ENCODE measurements at regions not wholly inside any gene's neighbourhood (a gene's known extent, or its start where the extent isn't known, plus 50 kb on each side); places are given as distances from the start of the nearest gene placed in this dataset.

DNA sequence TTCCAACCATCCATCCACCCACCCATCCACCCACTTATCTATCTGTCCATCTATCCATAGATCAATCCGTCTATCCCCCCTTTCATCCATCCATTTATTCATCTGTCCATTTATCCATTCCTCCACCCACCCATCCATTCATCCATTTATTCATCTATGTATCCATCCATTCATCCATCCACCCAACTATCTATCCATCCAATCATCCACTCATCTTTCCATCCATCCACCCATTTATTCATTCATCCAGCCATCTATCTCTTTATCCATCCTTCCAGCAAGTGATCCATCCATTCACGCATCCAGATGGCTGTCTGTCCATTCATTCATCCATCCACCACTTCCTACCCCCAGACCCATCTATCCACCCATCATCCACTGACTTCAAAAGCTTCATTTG lies 84.0 kb upstream of the CD99 start:
- DNase-seq: no peak

DNA sequence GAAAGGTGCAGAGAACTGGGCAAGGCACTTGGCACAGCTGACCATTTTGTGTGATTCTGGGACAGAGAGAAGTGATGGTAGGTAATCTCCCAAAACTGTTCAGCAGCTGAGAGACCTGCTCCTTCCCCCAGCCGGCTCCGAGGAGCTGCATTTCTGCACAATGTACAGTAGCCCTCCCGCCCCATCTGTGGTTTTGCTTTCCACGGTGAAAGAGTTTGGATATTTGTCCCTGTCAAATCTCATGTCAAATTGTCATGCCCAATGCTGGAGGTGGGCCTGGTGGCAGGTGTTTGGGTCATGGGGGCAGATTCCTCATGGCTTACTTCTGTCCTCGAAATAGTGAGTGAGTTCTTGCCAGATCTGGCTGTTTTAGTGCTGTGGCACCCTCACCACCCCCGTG lies 90.5 kb upstream of the CD99 start:
- DNase-seq: no peak

DNA sequence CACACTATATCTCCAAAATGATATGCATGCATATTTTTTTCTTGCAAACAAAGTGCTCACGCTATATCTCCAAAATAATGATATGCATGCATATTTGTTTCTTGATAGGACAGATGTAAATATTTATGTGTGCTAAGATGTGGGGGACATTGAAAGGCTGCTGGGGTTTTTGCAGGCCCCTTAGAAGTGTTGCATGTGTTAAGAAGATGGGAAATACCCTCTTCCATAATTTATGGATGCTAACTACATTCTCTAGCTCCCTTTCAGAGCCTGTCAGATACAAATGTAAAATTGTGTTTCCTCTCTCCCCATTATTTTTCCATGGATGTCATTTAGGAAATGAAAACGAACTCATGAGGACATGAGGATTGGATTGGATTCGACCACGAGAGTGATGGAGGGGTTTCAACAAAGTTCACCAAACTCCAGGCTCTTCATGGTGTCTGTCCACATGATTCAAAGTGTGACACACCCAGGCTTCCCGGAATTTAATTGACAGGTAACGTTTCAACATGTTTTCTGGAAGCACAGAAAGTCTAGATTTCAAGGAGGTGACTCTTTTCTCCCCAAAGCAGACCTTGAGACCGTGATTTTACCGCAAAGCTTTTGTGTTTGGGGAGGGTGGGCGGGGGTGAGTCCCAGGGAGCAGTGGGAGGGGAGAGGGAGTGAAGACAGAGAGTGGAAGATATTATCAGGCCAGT lies 94.4 kb upstream of the CD99 start:
- no peak for DNase-seq

DNA sequence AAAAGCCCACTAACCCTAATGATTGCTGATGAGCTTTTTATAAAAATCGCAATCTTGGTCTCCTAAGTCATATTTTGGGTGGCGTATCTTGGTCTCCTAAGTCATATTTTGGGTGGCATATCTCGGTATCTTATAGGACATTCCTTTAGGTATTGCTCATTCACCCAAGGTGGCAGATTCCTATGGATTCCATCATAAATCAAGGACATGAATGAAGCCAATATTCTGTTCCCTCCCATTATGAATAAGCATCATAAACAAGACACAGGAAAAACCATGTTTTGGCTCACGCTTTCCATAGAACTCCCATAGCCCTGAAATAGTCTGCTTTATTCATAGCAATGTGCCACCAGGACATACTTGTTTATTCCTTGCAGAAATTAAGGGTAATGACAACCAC lies 95.0 kb upstream of the CD99 start:
- DNase-seq: no peak

DNA sequence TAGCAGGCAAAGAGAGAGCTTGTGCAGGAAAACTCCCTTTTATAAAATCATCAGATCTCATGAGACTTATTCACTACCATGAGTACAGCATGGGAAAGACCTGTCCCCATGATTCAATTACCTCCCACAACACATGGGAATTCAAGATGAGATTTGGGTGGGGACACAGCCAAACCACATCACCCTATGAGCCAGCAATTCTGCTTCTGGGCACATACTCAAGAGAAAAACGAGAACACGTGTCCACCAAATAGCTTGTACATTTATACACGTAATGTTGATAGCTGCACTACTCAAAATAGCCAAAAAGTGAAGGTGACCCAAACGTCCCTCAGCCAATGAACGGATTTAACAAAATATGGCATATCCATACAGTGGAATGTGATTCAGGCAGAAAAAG lies 94.5 kb upstream of the DHRSX start:
- DNase-seq: no peak

DNA sequence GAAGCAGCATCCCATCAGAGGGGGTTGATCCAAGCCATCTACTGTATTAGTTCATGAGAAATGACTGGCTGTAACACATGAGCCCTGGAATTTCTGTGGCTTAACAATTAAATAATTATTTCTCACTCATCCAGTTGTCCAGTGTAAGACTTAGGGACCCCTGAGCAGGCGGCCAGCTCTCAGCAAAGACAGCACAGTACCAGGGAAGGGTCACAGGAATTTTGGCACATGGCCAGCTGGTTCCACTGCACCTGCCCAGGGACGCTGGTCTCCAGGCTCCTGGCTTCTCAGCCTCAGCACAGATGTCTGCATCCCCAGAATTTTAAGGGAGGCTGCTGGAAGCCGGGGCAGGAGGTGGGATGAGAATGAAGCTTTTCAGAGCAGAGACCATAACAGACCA lies 93.7 kb upstream of the DHRSX start:
- DNase-seq: no peak

DNA sequence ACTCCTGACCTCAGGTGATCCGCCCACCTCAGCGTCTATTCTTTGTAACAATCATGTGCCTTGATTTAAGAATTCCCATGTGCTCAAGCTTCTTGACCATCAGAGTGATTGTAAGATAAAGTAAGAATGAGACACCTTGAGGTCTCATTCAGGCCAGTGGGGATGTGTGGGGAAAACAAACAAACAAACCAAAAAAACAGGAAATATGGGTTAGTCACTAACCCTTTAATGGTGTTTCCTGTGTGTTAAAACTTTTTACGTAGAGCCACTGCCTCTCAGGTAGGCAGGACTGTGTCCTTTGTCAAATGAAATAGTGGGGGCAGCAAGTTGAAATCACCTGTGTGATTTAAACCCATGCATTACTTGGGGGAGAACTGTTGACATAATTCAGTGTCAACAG lies 91.5 kb upstream of the DHRSX start:
- no peak for DNase-seq

DNA sequence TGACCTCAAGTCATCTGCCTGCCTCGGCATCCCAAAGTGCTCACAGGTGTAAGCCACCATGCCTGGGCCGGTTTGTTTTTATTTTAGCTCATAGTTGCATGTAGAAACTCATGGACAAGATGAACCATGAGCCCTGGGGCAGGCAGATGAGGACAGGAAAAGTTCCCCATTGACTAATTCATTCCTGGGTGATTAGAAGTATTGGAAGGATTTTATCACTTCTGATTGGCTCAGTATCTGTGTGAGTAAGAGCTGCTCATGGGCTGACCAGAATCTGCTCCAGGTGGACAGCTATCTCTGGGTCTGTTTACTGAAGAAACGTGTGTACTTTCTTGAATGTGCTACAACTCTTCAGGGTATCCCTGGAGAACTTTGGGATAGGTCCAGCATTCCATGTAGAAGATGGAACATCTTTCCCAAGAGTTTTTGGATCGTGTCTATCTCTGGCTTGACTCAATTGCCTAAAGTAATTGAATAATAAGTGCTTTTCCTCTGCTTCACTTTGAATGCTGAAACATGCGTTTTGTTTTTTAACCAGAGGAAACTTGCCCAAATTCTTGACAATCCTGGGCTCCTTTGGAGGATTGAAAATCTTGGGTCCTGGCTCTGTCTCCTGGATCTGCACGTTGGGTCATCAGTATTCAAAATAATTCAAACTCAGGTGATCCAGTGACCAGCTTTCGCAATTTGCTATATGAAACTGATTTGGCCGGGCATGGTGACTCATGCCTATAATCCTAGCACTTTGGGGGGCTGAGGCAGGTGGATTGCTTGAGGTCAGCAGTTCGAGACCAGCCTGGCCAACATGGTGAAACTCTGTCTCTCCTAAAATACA lies 88.6 kb upstream of the DHRSX start:
- DNase-seq: no peak

DNA sequence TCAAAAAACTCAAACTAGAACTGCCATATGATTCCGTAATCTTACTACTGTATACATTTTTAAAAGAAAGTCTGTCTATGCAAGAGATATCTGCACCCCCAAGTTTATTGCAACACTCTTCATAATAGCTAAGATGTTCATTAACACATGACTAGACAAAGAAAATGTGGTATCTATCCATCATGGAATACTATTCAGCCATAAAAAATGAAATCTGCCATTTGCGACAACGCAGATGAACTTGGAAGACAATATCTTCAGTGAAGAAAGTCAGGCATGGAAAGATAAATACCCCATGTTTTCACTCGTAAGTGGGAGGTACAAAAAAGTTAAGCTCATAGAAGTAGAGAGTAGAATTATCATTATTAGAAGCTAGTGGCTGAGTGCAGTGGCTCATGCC lies 87.3 kb upstream of the DHRSX start:
- DNase-seq: no peak

DNA sequence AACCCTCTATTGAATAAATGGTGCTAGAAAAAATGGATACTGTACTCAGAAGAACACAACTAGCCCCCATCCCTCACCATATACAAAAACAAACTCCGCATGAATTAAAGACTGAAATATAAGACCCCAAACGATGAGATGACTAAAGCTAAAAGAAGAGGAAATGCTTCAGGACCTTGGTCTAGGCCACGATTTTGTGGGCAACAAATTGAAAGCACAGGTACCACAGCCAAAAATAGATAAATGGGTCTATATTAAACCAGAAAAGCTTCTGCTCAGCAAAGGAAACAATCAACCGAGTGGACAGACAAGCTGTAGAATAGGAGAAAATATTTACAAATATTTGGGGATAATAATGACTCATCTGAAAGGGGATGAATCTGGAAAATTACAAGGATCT lies 86.4 kb upstream of the DHRSX start:
- no peak for DNase-seq

DNA sequence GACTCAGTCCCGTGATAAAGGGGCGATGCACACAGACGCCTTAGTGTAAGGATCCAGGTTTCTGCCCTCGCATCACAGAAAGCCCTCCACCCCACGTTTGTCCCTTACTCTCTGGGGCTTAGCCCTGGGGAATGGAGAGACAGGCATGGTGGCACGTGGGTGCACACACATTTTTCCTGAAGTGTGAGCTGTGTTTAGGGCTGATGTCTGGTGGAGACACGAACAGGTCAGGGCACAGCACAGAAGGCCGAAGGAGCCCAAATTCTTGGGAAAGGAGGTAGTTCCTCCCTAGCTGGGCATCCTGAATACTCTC lies 84.3 kb upstream of the DHRSX start:
- no peak for DNase-seq

DNA sequence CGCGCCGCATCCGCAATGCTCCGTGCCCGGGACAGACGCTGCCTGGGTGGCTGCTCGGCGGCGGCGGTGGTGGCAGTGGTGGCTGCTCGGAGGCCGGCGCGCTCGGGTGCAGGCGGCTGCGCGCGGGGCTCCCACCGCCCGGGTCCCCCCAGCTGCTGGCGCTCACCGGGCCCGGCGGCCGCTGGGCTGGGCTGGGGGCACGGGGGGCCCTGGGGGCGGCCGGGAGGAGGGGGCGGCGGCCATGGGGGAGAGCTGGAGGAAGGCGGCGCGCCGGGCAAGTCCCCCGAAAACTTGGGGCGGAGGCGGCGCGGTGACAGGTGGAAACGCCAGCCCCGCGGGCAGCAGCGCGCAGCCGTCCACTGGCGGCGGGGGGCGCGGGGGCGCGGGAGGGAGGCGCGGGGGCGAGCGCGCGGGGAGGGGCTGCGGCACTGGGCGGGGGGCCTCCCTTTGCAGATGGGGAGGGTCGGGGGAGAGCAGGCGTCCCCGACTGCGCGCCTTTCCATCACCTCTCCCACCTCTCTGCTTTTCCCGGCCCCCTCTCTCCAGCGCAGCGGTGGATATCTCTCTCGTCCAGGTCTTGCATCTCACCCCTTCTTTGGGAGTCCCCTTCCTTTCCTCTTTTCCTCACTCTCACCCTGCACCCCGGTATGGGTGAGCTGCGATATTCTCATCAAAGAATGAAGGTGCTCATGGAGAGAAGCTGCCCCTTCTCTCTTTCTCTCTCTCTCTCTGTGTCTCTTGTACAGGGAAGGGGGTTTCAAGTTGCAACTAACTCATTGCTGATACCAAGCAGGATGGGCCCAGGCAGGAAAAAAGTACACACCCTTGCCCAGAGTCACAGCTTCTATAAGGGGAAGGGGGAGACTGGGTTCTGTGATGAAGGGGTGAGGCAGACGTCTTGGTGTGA lies 83.7 kb upstream of the DHRSX start:
- DNase-seq: no peak

DNA sequence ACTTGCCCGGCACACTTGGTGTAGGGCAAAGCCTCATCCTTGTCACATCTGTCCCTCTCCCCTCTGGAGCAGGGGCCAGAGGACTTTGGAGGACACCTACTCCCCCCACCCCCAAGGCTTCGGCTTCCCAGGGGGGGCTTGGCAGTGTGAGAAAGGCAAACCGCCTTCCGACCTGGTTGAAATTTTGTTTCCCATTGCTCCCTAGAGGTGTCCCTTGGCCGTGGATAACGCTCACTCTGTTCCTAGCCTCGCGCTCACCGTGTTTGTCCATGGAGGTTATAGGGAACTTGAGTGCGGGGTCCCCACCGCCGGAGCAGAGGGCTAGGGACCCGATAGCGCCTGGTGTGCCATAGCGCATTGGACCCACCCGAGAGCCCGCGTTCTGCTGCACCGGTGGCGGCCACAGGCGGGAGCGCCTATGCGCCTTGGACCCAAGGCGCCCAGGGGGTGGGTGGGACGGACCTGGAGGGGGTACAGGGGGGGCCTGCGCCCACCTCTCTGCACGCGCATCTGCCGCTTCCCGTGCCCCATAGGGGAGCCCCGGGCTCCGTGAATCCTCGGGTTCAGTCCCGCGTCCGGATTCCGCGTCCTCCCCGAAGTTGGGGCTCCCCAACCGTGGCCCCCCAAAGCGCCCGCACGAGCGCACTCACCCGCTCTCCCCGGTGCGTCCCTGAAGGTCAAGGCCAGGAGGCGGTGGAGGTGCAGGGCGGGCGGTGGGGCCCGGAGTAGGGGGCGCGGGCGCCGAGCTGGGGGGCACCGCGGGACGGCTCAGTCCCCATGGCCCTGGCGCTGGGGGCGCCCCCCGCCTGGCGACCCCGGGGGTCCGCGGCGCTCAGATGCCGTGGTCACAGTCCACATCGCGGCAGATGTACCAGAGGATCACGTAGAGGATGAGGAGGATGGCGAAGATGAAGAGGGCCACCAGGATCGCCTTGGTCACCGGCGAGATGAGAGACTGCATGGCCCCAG lies 82.7 kb upstream of the DHRSX start:
- no peak for DNase-seq

DNA sequence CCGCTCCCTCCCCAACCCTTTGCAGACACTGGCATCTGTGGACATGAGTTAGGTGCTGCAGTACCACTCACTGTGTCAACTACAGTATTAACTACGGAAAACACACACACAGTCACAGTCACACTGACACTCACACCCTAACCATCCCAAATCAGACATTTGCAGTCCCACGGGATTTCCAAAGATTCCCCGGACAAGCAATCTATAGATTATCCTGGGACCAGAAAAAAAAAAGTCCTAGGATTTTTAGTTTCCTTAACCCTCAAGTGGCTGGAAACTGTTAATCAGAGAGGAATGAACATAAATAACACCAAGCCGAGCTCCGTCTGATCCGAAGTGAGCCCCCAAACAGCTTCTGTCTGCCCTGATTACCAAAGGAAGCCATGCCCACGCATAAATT lies 81.9 kb upstream of the DHRSX start:
- no peak for DNase-seq

DNA sequence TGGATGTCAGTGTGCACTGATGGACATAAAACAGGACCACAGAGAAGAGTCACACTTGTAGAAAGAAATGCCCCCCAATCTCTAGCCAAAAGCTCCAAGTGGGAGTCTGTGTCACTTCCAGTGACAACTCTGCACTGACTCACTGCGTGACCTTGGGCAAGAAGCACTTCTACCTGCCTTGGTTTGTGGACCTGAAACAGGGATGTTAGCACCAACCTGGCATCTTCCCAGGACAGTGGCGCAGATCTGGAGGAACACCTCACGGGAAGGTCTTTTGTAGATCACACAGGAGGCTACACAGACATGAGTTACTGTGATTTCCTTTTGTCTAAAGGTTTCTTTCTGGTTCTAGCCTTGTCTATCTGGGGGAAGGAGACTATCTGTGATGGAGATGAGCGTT lies 80.5 kb upstream of the DHRSX start:
- DNase-seq: no peak

DNA sequence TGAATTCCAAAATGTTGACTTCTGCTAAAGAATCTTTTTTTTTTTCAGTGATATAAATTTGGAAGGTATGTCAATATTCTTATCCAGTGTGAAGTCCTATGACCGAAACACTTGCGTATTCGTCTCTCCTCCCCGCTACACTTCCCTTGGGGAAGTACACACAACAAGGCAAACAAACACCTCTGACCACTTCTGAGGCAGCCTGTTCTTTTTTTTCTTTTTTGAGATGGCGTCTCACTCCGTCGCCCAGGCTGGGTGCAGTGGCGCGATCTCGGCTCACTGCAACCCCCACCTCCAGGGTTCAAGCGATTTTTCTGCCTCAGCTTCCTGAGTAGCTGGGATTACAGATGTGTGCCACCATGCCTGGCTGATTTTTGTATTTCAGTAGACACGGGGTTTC lies 78.1 kb upstream of the DHRSX start:
- no peak for DNase-seq

DNA sequence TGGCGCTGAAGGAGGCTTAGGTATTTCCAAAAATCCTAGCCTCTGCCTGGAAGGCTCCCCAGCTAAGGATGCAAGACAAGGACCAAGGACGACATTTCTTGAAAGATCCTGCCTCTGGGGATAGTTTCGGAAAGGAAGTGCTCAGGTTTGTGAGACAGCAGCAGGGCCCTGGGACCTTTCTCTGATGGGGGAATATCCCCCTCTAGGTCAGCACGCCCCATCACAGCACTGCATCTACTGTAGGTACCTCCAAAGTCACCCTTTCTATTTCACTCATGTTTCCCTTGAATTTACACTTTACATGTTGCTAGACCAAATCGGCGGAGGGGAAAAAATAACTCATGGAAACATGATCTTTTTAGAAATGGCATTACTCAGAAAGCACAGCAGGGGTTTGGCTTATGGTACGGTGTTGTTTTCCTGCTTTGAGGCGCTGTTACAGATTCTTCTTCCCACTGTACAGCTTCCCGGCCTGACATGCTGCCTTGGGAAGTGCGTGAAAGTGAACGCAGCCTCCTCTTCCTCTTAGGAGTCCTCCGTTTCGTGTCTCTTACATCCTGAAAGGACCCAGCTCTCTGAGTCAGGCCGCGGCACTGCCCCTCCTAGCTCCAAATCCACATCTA lies 77.2 kb upstream of the DHRSX start:
- no peak for DNase-seq

DNA sequence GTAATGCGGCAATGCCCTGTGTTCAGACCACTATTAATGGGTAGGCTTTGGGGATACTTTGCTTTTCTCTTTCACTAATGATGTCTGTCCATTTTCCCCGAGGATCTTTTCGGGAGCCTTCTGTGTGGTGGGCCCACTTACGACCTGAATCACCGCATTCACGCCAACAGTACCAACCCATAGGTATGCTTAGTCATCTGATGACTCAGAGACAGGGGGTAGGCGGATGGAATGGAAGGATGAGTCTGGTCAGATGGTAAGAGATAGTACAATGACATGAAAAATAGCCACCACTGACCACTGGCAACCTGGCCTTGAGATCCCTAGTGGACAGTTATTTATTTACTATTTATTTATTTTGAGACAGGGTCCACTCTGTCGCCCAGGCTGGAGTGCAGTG lies 76.0 kb upstream of the DHRSX start:
- DNase-seq: no peak

DNA sequence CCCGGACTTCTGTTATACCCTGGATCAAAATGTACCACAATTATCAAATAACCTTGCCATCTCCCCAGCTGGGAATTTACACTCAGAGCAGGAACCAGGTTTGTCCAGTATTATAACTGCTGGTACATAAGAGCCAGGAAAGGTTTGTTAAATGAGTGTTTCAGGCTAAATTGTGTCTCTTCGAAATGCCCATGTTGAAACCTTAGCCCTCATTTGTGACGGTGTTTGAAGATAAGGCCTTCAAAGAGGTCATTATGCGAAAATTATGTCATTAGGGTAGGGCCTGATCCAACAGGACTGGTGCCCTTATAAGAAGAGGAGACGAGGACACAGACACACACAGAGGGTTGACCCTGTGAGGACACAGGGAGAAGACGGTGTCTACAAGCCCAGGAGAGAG lies 73.5 kb upstream of the DHRSX start:
- DNase-seq: no peak

DNA sequence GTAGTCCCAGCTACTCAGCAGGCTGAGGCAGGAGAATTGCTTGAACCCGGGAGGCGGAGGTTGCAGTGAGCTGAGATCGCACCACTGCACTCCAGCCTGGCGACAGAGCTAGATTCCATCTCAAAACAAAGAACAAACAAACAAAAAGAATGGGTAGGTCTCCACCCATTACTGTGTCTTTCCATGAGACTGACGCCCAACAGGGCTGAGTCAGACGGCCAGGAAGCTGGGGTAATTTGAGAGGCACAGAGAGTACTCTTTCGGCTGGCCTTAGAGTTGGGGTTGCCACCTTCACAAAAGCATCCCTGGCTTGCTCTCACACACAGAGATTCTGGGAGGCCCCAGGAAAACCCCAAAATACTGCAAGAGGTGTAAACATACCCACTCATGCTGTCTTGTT lies 72.0 kb upstream of the DHRSX start:
- DNase-seq: no peak

DNA sequence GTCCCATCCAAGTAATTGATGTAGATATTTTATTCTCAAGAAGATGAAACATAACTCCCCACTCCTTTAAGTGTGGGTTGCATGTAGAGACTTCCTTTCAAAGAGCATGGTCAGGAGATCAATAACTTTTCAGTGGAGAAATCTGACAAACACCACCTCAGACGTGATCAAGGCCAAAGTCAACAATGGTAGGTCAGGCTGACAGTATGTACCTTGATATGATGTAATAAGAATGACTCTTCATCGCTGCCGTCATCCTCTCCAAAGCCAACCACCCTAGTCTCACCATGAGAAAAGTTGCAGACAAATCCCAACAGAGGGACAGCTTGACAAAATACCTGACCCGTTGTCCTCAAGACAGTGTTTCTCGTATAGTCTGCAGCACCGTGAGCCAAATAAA lies 67.3 kb upstream of the DHRSX start:
- no peak for DNase-seq

DNA sequence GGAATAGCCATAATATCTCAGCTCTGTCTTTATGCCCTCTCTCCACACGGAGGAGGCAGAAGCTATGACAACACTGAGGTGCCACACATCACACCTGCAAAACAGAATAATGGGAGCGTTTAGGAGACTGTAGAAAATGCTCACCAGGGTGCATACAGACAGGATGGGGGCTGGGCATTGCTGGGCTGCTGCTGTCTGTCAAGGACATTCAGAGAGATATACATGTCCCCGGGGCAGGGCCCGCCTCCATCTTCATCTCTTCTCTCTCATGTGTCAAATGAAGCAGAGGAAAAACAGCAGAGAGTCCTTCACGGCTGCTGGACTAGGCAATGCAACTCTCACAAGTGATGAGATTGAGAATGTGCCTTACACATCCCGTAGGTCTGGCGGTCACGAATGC lies 65.3 kb upstream of the DHRSX start:
- no peak for DNase-seq

Data from right forelimb (tissue), 1 donor.